ENCODE measurements at regions not wholly inside any gene's neighbourhood (a gene's known extent, or its start where the extent isn't known, plus 50 kb on each side); places are given as distances from the start of the nearest gene placed in this dataset.
A peak's percentile ranks its signal among the peaks of the same experiment; 100 is the strongest.
"Not testable (repeated sequence)": the region's sequence is repeated elsewhere in the genome, so short reads cannot be mapped to it uniquely, and the experiment has no call there.

DNA sequence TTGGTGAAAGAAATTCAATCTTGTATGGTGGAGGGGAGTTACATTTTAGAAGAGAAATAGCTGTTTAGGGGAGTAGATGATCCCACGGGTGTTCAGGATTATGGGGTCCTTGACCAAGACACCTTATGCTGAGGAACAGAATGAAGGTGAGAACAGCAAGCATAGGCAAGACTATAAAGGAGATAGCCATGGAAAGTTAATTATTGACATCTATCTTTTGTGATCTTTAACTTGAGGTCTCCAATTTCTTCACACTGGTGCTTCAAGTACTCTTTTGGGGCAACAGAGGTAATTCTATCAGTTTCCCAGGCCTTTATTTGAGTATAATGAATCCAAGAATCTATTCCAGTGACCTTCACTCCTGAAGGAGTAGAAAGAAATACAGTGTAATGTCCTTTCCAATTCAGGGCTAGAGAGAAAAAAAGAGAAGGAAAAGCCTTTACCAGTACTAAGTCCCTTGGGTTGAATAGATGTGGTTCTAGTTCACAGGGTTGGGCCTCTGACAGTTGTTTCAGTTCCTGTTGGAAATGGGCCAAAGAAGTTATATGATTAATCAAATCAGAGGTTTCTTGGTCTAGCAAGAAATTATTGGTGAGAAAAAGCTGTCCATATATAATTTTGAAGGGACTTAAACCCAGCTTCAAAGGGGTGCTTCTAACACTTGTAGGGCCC, 2104.1 kb upstream of the ACO1 start:
- DNase-seq, result no peak

DNA sequence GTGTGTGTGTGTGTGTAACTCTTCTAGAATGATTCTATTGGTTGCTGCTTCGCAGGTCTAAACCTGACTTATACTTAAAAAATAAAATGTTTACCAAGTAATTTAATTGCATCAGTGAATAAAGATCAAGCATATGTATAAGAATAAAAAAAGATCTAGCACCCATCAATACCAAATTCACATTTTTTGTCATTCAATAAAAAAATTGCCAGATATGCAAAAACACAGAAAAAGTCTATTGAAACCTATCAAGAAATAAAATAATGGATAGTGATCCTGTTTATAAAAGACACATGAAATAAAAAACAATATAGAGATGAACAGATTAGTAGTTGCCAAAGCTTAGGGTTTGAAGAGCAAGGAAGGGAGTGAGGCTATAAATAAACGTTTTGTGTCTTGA, 2095.0 kb upstream of the ACO1 start:
- DNase-seq, result no peak

DNA sequence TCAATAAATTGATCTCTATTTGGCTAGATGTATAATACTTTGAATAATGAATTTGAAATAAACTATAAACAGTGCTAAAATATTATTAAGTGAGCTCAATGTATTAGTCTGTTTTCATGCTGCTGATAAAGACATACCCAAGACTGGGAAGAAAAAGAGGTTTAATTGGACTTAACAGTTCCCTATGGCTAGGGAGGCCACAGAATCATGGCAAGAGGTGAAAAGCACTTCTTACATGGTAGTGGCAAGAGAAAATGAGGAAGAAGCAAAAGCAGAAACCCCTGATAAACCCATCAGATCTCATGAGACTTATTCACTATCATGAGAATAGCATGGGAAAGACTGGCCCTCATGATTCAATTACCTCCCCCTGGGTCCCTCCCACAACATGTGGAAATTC, 2092.4 kb upstream of the ACO1 start:
- not testable (repeated sequence) for DNase-seq

DNA sequence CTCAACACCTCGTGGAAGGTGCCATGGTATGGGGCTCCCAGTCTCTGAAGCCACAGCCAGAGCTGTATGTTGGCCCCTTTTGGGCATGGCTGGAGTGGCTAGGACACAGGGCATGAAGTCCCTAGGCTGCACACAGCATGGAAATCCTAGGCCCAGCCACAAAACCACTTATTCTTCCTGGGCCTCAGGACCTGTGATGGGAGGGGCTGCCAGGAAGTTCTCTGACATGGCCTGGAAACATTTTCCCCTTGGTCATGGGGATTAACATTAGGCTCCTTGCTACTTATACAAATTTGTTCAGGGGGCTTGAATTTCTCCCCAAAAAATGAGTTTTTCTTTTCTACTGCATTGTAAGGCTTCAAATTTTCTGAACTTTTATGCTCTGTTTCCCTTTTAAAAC, 2091.2 kb upstream of the ACO1 start:
- DNase-seq, result no peak

DNA sequence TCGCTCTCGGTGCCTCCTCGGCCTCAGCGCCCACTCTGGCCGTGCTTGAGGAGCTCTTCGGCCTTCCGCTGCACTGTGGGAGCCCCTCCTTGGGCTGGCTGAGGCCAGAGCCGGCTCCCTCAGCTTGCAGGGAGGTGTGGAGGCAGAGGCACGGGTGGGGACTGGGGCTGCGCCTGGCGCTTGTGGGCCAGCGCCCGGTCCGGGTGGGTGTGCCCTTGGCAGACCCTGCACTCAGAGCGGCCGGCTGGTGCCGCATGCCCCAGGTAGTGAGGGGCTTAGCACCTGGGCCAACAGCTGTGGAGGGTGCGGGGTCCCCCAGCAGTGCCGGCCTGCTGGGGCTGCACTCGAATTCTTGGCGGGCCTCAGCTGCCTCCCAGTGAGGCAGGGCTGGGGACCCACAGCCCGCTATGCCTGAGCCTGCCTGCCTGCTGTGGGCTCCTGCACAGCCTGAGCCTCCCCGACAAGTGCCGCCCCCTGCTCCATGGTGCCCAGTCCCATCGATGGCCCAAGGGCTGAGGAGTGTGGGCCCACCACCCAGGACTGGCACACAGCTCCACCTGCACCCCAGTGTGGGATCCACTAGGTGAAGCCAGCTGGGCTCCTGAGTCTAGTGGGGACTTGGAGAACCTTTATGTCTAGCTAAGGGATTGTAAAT, 2085.2 kb upstream of the ACO1 start:
- no peak for DNase-seq

DNA sequence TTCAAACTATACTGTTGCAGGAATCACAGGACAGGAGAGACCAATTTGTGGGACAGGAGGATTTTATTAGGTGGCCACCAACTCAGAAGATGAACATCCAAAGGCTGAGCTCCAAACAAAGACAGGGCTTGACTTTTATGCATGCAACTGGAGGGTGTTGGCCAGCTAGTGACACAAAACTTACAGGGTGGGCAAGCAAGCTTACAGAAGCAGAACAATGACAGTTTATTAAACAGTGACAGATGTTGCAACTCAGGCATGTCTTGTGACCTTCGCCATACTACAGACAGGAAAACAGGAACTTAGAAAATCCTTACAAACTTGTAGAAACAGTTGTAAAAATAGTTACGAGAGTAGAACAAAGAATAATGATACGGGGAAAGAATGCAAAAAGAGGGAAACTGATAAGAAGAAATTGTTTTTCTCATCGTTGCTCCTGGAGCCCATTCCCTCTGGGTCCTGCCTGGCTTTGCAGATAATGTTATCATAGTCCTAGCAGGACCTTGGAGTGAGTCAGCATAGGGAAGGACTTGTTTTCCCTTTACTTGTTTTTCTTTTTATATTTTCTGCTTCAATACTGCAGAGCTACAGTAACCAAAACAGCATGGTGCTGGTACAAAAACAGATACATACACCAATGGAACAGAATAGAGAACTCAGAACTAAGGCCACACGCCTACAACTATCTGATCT, 2083.0 kb upstream of the ACO1 start:
- DNase-seq, result no peak

DNA sequence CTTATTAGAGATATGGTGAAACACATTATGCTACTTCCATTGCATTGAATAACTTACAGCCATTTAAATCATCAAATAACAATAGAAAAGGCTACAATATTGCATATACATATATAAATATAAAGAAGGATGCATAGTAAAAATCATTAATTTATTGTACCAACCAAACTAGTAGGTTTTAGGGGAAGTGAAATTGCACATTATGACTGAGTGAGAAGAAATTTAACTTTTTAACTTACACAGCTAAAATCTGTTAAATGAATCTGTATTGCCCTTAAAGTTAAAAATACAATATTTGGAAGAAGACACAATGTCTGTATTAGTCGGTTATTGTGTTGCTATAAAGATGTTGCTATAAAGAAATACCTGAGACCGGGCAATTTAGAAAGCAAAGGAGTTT, 2073.7 kb upstream of the ACO1 start:
- DNase-seq, result no peak

DNA sequence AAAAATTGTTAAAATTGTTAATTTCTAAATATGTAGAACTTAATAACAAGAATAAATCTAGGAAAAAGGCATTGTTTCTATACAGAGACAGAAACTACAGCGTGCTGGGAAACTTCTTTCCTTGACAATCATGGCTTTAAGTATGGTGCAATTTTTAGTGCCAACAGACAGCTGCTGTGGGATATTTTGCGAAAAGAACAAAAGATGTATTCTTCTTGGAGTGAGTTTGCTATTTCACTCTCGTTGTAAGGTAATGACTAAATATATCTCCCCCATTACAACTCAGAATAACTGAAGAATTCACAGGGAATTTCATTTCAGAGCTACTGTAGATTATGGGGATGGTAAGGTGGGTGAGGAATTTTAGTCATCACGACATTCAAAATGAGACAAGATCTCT, 2055.0 kb upstream of the ACO1 start:
- no peak for DNase-seq

DNA sequence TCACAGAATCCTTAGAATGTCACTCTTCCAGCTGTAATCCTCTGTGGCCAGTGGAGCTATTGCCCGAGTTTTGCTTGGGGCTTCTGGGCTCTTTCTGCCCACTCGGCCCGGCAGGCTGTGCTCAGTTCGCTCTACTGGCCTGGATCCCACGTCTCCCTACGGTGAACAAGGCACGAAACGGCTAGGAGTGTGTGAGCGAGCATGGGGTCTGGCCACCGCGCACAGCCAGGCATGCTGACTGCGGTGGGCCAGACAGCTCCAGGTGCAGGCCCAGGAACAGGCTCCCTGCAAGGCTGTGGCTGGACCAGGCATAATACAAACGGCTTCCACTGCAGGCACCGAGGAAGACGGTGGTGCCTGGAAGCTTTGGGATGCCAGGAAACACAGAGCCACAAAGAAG, 2035.5 kb upstream of the ACO1 start:
- no peak for DNase-seq

DNA sequence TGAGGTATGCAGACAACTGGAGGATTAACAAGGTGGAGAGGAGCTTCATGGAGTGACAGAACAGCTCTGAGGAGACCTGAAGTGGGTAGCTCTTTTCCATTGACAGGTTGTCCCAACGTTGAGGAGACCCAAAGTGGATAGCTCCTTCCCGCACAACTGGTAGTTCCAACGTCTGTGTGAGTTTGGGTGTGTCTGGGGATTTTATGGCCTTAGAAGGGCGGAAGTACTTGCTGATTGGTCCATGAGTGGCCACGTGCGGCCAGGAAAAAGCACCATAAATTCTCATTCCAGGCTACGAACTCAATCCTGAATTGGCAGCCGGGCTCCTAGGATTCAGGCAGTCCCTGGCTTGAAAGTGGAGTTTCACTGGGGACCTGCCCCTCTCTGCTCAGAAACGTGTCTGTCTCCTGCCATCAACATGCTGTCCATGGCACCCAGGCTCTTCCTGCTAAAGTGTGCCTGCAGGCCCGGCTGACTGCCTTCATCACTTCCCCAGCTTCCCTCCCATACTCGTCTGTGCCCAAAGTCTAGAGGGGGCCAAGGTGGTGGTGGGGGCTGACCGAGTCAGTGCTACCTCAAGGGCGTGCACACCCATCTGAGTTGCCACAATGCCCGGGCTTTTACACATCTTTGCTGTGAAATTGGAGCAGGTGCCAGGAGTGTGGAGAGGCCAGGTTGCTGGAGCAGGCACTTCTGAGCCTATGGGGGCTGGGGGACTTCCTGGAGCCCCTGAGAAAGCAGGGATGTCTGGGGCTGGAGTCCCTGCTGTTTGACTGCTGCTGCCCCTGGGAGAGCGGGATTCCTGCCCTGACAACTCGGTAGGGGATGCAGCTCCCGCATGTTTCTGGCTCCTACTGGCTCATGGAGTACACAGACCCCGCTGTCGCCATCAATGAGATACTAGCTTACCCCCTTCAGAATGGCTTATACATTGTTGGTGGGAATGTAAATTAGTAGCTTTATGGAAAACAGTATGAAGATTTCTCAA, 2034.6 kb upstream of the ACO1 start:
- no peak for DNase-seq

DNA sequence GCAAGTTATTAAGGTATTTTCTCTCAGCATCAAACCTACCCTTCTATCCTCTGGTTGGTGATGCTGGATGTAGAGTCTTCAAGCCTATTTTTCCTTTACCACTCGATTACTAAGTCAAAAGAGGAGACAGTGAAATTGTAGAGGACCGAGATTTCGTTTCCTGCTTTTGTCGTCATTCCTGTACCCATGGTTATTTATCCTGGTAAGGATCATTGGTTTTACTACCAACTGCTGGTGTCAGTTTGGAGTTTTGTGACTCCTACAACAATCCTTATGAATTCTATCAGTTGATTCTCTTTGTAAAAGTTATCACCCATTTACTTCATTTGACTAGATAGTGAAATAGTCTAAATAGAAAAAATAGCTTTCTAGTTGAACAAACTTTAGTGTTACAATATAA, 2028.2 kb upstream of the ACO1 start:
- DNase-seq, result no peak

DNA sequence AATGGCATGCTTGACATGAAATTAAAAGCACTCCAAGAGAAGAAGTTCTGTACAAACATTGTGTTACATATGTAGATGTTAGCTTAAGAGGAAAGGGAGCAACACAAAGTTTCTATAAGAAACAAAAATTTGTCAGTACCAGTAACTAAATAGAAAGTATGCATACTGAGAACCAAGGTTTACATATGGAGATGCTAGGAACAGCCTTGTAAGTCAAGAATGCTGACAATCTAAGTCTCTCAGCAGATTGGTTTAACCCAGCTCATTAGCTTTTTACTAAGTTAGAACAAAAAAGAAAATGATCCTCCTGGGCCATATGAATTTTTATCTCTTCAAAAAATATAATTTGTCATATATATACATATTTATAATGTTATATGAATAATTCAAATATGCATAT, 2022.1 kb upstream of the ACO1 start:
- DNase-seq, result no peak

DNA sequence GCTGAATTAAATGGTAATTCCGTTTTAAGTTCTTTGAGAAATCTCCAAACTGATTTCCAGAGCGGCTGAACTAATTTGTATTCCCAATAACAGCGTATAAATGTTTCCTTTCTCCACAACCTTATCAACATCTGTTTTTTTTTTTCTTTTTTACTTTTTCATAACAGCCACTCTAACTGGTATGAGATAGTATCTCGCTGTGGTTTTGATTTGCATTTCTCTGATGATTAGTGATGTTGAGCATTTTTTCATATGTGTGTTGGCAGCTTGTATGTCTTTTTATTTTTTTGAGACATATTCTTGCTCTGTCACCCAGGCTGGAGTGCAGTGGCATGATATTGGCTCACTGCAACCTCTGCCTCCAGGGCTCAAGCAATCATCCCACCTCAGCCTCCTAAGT, 2018.3 kb upstream of the ACO1 start:
- not testable (repeated sequence) for DNase-seq

DNA sequence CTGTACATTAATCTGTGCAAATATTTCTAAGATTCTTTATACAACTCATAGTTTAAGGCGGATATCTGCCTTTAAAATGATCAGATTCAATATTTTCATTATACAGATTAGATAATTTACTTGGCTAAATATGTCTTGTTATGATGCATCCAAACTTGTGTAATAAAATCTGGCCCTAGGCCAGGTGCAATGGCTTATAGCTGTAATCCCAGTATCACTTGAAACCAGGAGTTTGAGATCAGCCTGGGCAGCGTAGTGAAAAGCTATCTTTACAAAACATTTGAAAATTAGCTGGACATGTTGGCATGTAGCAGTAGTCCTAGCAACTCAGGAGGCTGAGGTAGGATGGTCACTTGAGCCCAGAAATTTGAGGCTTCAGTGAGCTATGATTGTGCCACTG, 2002.2 kb upstream of the ACO1 start:
- DNase-seq, result no peak

DNA sequence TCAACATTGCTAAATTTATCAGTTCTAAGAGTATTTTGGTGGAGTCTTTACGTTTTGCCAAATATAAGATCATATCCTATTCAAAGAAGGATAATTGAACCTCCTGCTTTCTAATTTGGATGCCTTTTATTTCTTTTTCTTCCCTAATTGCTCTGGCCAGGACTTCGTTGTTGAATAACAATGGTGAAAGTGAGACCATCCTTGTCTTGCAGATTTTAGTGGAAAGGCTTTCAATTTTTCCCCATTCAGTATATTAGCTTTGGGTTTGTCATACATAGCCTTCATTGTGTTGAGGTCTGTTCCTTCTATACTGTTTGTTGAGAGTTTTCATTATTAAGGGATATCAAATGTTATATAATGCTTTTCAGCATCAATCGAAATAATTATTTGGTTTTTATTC, 1974.2 kb upstream of the ACO1 start:
- DNase-seq, result no peak

DNA sequence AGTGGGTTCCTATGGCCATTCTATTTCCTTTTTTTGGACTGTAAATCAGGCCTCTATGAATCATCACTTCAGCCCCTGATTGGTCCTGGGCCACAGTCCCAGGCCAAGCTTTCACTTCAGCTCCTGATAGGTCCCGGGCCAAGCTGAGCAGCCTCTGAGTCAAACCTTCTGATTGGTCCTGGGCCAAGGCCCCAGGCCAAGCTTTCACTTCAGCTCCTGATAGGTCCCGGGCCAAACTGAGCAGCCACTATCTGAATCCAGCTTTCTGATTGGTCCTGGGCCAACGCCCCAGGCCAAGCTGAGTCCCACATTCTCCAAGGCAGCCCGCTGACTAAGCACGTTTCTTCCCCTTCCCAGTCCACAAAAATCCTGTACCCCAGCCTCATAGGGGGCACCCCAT, 1972.9 kb upstream of the ACO1 start:
- DNase-seq, result no peak

DNA sequence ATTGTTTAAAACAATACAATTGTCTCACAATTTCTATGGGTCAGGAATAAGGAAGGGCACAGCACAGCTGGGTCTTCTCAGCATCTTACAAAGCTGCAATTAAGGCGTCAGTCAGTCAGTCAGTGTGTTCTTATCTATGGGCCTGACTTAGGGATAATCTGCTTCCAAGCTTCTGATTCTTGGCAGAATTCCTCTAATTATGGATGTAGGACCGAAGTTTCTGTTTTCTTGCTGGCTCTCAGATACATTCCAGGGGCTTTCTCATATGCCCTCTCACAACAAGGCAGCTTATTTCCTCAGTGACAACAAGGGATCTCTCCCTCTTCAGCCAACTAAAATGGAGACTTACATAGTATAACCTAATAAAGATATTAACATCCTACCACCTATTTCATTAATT, 1925.3 kb upstream of the ACO1 start:
- no peak for DNase-seq

DNA sequence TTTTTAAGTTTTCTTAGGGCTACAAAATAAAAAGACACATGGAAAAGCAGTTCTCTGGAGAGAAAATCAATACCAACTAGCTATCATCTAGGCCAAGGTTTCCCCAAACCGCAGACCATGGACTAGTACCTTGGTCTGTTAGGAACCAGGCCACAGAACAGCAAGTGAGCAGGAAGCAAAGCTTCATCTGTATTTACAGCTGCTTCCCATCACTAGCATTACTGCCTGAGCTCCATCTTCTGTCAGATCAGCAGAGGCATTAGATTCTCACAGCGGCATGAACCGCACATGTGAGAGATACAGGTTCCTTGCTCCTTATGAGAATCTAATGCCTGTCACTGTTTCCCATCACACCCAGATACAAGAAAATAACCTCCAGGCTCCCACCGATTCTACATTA, 1907.6 kb upstream of the ACO1 start:
- DNase-seq, result no peak

DNA sequence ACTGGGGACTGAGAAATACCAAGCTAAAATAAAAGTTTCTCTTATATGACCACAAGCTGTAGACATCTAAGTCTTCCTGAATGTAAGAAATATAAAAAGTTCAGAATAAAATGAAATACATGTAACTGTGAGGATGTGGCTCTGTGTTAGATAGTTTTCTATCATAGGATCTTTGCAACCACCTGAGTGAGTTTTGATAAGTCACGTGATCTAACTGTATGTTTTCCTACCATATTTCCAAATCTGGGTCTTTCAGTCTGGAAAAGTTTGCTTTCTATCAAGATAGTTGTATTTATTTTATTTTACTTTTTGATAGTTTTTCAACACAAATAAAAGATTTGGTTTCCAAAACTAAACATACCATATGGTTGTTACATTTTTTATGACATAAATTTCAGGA, 1905.8 kb upstream of the ACO1 start:
- DNase-seq, result no peak

DNA sequence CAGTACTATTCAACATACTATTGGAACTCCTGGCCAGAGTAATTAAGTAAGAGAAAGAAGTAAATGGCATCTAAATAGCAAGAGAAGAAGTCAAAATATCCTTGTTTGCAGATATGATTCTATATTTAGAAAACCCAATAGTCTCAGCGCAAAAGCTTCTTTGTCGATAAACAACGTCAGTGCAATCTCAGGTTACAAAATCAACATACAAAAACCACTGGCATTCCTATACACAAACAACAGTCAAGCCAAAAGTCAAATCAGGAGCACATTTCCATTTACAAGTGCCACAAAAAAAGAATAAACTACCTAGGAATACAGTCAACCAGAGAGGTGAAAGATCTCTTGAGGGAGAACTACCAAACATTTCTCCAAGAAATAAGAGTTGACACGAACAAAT, 1901.9 kb upstream of the ACO1 start:
- DNase-seq, result no peak

DNA sequence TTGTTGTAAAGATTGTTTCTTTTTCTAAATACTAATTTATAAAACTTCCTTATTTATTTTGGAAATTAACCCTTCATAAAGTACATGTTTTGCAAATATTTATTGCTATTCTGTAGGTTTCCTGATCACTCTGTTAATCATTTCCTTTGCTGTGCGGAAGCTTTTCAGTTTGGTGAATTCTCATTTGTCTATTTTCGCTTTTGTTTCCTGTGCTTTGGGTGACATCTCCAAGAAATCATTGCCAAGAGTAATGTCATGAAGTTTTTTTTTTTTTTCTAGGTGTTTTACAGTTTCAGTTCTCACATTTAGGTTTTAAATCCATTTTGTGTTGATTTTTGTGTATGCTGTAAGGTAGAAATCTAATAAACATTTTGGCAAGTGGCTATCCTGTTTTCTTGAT, 1899.8 kb upstream of the ACO1 start:
- no peak for DNase-seq

DNA sequence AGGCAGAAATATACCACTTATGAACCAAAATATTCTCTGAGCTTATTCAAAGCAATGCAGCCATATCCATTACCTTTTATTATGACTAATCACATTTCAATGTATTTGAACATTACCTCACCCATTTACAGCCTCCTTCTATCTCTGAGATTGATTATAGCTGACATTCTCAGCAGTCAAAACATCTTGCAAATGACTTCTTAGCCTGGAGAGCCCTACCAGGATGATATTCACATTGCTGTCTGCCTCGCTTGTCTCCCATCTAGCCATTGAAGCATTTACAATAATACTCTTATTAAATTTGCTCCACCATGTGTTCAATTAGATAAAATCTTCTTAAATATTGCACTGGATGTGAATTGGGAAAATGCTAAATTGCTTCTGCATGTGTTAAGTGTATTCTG, 1879.9 kb upstream of the ACO1 start:
- peak; percentile 24 for DNase-seq

DNA sequence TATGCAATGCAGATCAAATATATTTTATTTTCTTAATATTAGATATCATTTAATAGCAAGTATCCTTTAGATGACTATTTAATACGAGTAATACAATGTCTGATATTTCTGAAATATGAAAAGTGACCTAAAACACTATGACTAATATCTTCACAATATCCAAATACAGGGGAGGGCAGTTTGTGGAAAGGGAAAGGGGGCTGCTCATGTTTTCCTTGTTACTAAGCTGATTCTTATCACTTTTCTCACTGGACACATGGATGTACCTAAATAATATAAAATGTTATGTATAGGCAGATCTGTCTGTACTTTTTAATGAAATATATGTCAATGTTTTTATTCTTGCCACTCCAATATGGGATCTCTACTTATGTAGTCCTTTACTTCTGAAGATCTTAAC, 1879.1 kb upstream of the ACO1 start:
- no peak for DNase-seq
